NCI-H748 treated with DMSO at 0.1 percent for 48 hours (cell line): ENCODE measurements at regions not wholly inside any gene's neighbourhood (a gene's known extent, or its start where the extent isn't known, plus 50 kb on each side); places are given as distances from the start of the nearest gene placed in this dataset.
A peak's percentile ranks its signal among the peaks of the same experiment; 100 is the strongest.

Source experiments
- DNase-seq: peaks from one replicate; lab custom pipeline; 2025; lab: John Stamatoyannopoulos, UW

- no peak for DNase-seq
Measured at GRCh38 chr1:38332649-38333310, 286.2 kb upstream of the POU3F1 start.

GRCh38 chr1:38331496-38332210 lies 285.1 kb upstream of the POU3F1 start:
- DNase-seq = no peak

- DNase-seq = no peak
Measured at GRCh38 chr1:38330799-38331198, 284.2 kb upstream of the POU3F1 start.

GRCh38 chr1:38329644-38330043 lies 283.1 kb upstream of the POU3F1 start:
- no peak for DNase-seq

GRCh38 chr1:38328278-38329035 lies 281.9 kb upstream of the POU3F1 start:
- DNase-seq = no peak

- DNase-seq = no peak
Measured at GRCh38 chr1:38327559-38327973, 281.0 kb upstream of the POU3F1 start.

GRCh38 chr1:38326856-38327255 lies 280.3 kb upstream of the POU3F1 start:
- DNase-seq = no peak

GRCh38 chr1:38326135-38326534 lies 279.5 kb upstream of the POU3F1 start:
- DNase-seq = no peak

- no peak for DNase-seq
Measured at GRCh38 chr1:38312753-38313152, 266.2 kb upstream of the POU3F1 start.

- DNase-seq = no peak
Measured at GRCh38 chr1:38310079-38310478, 263.5 kb upstream of the POU3F1 start.

- no peak for DNase-seq
Measured at GRCh38 chr1:38308780-38309179, 262.2 kb upstream of the POU3F1 start.

GRCh38 chr1:38305666-38306065 lies 259.1 kb upstream of the POU3F1 start:
- DNase-seq = no peak

GRCh38 chr1:38303843-38304242 lies 257.2 kb upstream of the POU3F1 start:
- DNase-seq = no peak

- no peak for DNase-seq
Measured at GRCh38 chr1:38301040-38301439, 254.4 kb upstream of the POU3F1 start.

- no peak for DNase-seq
Measured at GRCh38 chr1:38300616-38301015, 254.0 kb upstream of the POU3F1 start.

- no peak for DNase-seq
Measured at GRCh38 chr1:38297842-38298241, 251.2 kb upstream of the POU3F1 start.

GRCh38 chr1:38297246-38297645 lies 250.7 kb upstream of the POU3F1 start:
- DNase-seq = no peak

- DNase-seq = peak; percentile 64
Measured at GRCh38 chr1:38296047-38296446, 249.5 kb upstream of the POU3F1 start.

- no peak for DNase-seq
Measured at GRCh38 chr1:38293567-38293966, 247.0 kb upstream of the POU3F1 start.

GRCh38 chr1:38292969-38293368 lies 246.4 kb upstream of the POU3F1 start:
- DNase-seq = no peak

- no peak for DNase-seq
Measured at GRCh38 chr1:38291906-38292521, 245.4 kb upstream of the POU3F1 start.

GRCh38 chr1:38291336-38291735 lies 244.7 kb upstream of the POU3F1 start:
- no peak for DNase-seq

GRCh38 chr1:38289034-38289433 lies 242.4 kb upstream of the POU3F1 start:
- DNase-seq = no peak
